Urinary bladder (tissue), 3 donors: ENCODE measurements at regions not wholly inside any gene's neighbourhood (a gene's known extent, or its start where the extent isn't known, plus 50 kb on each side); places are given as distances from the start of the nearest gene placed in this dataset.

Source experiments
- DNase-seq: peaks from one replicate; pipeline ENCODE4 v3.0.0-alpha.2; 2015; ENCODE audit errors: extremely low spot score
- H3K27ac ChIP-seq: one replicate; pipeline ENCODE4 v1.5.1; 2013; ENCODE audit warnings: low read depth, mild to moderate bottlenecking, moderate library complexity
- H3K36me3 ChIP-seq: one replicate; pipeline ENCODE4 v1.6.1; 2013; ENCODE audit warnings: mild to moderate bottlenecking, moderate library complexity; ENCODE audit not compliant: insufficient read depth
- H3K4me1 ChIP-seq: one replicate; pipeline ENCODE4 v1.6.1; 2013; ENCODE audit warnings: mild to moderate bottlenecking, moderate library complexity; ENCODE audit not compliant: insufficient read depth
- H3K4me3 ChIP-seq: one replicate; pipeline ENCODE4 v1.5.1; 2013; ENCODE audit warnings: low read depth, low read length
- WGBS: extraction: QIAGEN DNeasy Blood & Tissue Kit; methylation state at CpG from one replicate; pipeline ENCODE4 v1.1.7; 2013; 5-methylcytosine and 5-hydroxymethylcytosine counted together
- donor health status: healthy with polysubstance abuse.
- donor health status: healthy.

DNA sequence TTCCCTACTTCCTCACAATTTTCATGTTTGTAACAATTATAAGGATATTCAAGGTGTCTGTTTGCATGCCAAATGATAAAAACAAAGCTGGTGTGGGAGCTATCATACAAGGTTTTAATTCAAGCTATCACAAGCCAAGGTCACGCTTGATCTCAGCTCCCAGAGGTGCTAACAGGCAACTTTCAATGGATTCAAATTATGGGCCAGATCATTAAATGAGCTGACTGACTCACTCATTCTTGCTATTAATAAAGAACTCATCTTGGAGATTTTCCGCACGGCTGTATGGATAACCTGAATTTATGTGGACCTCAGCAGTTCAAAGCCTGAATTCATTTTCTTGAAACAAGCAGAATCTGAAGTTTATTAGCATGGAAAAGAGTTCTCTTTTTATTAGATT, 267.3 kb upstream of the CDH6 start:
- WGBS = 89% methylated on average over 3 of the region's 3 CpGs
- DNase-seq = no peak
- Histone ChIP-seq H3K4me1 (no peaks in the 10 kb centered on the region), H3K36me3 (no peaks in the 10 kb centered on the region), H3K27ac (no peak overlapping the region), H3K4me3 (no peak overlapping the region)

GRCh38 chr5:30921388-30921787, 272.1 kb upstream of the CDH6 start:
- H3K4me1 ChIP-seq = no peaks in the 10 kb centered on the region
- no peak for DNase-seq
- H3K4me3 ChIP-seq = no peak overlapping the region
- 90% methylated on average over 5 of the region's 5 CpGs for WGBS
- no peak overlapping the region for H3K27ac ChIP-seq
- H3K36me3 ChIP-seq = no peaks in the 10 kb centered on the region

- no peak for DNase-seq
- H3K4me3 ChIP-seq = no peak overlapping the region
- no peak overlapping the region for H3K27ac ChIP-seq
- no peaks in the 10 kb centered on the region for H3K36me3 ChIP-seq
- no peaks in the 10 kb centered on the region for H3K4me1 ChIP-seq
- 84% methylated on average over 5 of the region's 5 CpGs for WGBS
Measured at GRCh38 chr5:30918171-30918570, 275.3 kb upstream of the CDH6 start.

DNA sequence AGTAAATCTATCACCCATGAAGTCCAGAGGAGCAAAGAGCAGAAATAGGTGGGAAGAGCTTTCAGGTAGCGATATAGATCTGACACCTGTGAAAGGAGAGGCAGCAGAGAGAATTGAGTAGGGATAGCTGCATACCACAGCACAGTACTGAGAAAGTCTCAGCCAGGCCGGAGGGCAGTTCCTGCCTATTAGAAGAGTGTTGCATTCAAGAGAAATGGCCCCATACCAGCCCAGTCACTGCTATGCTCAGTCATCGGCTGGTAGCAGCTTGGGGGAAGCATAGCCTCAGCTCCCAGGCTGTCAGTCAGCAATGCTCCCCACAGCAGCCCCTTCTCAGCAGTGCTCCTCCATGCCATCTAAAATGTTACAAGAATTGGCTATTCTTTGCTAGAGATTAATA, 285.1 kb upstream of the CDH6 start:
- DNase-seq = no peak
- H3K4me1 ChIP-seq = no peaks in the 10 kb centered on the region
- WGBS = 65% methylated on average over 3 of the region's 3 CpGs
- no peak overlapping the region for H3K4me3 ChIP-seq
- H3K36me3 ChIP-seq = no peaks in the 10 kb centered on the region
- H3K27ac ChIP-seq = no peak overlapping the region

DNA sequence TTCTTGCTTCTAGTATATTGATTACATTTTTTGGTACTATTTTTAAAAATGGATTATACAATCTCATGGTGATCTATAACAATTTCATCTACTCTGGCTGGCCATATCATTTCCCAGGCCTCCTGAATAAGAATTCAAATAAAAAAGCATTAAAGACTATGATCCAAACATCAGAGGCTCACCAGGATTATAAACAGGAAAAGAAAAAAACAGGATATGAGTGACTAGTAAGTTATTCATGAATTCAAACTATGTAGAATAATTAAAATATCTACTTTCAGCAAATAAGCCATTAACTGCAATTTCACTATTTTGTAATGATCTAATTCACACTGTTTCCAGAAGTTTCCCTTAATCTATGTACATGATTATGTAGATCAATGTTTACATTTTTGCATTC, 293.1 kb upstream of the CDH6 start:
- Histone ChIP-seq H3K4me3 (no peak overlapping the region), H3K27ac (no peak overlapping the region), H3K36me3 (no peaks in the 10 kb centered on the region), H3K4me1 (no peaks in the 10 kb centered on the region)
- DNase-seq = no peak

DNA sequence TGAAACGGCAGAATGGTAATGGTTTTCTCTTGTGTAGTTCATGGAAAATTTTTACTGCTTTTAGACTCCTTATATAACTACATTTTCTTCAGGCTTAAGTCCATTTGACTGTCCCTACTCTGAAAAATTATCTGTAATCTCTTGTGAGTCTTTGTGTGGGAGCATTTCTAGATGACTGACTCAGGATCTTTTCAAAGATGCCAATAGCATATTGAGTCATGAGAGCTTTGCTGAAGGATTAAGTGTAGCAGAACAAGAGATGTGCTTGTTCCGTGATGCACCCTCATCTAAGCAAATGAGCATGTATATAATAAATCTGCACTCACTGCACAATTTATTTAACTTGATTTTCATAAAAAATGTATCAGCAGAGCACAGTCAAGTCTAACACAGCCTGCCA, 298.7 kb upstream of the CDH6 start:
- no peak overlapping the region for H3K4me3 ChIP-seq
- no peak for DNase-seq
- no peaks in the 10 kb centered on the region for H3K36me3 ChIP-seq
- H3K27ac ChIP-seq = no peak overlapping the region
- H3K4me1 ChIP-seq = no peaks in the 10 kb centered on the region
- WGBS = 80% methylated on average over 2 of the region's 2 CpGs

DNA sequence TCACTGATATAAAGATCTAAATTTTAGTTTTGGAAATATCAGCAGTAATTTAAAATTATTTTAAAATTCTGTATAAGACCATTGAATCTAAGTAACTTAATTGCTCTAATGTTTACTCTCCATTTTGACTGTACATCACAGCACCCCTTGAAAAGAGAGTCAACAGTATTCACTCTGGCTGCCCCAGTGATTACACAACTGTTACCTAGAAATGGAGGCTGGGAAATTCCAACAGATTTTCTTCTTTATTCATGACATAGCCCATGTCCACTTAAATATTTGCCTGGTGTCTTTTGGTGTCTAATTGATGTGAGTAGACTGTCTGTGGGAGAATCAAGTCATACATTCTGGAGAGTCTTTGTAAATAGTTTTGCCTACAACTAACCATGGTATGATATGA, 301.8 kb upstream of the CDH6 start:
- no peak for DNase-seq
- H3K4me3 ChIP-seq = no peak overlapping the region
- no peak overlapping the region for H3K27ac ChIP-seq
- H3K4me1 ChIP-seq = no peaks in the 10 kb centered on the region
- H3K36me3 ChIP-seq = no peaks in the 10 kb centered on the region

DNA sequence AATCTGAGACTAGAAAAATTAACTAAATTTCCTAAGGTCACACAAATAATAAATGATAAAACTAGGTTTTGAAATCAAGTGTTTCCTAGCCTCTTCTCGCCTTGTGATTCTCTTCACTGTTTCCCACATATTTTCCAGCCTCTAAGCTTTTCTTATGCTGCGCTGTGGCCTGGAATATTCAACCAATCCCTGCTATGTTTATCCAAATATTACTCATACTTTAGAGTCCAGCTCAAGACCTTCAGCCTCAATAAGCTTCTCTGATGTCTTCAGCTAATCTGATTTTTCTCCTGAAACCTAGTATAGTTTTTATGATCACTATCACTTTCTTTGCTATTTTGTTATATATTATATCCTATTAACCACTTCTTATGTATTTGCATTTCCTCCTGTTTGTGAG, 303.1 kb upstream of the CDH6 start:
- H3K4me1 ChIP-seq = no peaks in the 10 kb centered on the region
- no peak for DNase-seq
- H3K36me3 ChIP-seq = no peaks in the 10 kb centered on the region
- H3K27ac ChIP-seq = no peak overlapping the region
- H3K4me3 ChIP-seq = no peak overlapping the region
- 46% methylated on average over 2 of the region's 2 CpGs for WGBS

- 85% methylated on average over 3 of the region's 3 CpGs for WGBS
- Histone ChIP-seq H3K27ac (no peak overlapping the region), H3K4me1 (no peaks in the 10 kb centered on the region), H3K4me3 (no peak overlapping the region), H3K36me3 (no peaks in the 10 kb centered on the region)
- DNase-seq = no peak
Measured at GRCh38 chr5:30880514-30880913, 313.0 kb upstream of the CDH6 start.

DNA sequence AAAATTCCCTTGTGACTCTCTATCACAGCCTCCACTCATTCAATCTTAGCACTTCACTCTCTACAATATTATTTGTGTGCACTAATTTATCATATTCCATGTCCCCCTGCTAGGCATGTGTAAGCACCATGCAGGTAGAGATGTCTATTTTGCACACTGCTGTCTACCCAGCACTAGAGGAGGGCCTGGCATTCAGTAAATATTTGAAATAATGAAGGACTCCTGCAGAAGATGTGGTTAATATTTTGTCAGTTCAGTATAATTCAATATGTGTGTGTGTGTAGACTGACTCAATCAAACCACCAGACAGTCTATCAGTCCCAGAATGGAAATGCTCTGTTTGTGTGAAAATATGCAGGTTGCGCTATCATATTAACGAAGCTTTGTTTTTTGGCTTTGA, 313.6 kb upstream of the CDH6 start:
- Histone ChIP-seq H3K4me1 (no peaks in the 10 kb centered on the region), H3K4me3 (no peak overlapping the region), H3K36me3 (no peaks in the 10 kb centered on the region), H3K27ac (no peak overlapping the region)
- no peak for DNase-seq
- WGBS = 96% methylated on average over 2 of the region's 2 CpGs

DNA sequence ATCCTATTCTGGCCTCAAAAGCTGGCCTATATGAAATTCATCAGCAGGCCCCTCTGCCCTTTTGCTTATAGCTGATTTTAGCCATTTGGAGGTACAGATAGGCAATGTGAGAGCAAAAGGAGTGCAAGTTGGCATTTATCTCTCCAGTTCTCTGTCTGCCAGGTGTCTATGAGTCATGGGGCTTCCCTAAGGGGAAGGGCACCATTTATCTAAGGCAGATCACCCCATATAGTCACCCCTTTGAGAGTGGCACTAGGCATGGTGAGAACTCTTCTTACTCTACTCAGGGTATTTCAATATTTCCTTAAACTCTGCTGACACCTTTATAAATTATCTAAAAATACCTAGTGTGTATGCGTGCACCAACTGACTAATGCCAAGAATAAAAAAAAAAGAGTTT, 314.7 kb upstream of the CDH6 start:
- Histone ChIP-seq H3K27ac (no peak overlapping the region), H3K4me3 (no peak overlapping the region), H3K4me1 (no peaks in the 10 kb centered on the region), H3K36me3 (no peaks in the 10 kb centered on the region)
- no peak for DNase-seq
- WGBS = 87% methylated on average over 1 of the region's 1 CpG

DNA sequence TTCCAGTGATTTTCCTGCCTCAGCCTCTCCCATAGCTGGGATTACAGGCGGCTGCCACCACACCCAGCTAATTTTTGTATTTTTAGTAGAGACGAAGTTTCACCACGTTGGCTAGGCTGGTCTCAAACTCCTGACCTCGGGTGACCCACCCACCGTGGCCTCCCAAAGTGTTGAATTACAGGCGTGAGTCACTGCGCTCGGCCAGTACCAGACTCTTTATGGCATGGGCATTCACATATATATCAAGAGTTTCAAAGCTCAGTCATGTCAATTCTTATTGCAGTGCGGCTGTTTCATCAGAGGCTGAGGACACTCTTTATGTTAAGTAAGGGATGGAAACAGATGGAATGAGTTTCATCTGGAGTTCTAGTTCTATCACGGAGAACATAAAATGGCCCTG, 315.2 kb upstream of the CDH6 start:
- H3K27ac ChIP-seq = no peak overlapping the region
- no peaks in the 10 kb centered on the region for H3K4me1 ChIP-seq
- no peak for DNase-seq
- H3K36me3 ChIP-seq = no peaks in the 10 kb centered on the region
- 82% methylated on average over 10 of the region's 10 CpGs for WGBS
- no peak overlapping the region for H3K4me3 ChIP-seq

DNA sequence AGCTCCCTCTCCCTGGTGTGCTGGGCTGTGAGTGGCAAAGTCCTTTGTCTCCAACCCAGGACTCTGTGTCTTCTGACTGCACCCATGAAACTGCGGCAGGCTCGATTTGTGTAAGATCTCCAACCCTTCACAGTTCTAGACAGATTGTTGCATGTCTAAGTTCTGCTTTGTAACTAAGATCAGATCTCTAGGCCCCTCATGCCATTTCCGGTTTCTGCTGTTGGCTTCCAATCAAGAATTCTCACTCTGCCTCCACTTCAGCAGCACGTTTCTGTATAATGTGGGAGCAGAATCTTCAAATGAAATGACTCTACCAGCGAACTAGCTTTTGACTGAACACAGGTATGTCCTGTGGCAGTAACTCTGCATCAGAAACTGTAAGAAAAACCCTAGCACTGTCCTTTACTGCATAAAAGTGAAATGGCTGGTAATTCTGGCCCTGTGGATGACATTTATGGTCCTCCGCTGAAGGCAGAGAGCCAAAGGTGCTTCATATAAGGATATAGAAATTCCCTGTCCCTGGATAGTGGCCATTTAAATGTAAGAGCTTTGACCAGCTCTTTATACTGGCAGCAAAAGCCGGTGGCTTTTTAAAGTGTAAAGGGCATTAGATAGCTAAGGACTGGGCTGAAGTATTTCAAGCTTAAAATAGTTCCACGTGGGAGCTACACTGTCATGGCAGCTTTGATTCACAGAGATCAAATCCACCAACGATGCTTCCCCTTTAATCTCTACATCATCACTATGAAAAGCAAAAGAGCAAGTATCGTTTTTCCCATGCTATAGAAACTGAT, 319.0 kb upstream of the CDH6 start:
- 31% methylated on average over 10 of the region's 10 CpGs for WGBS
- Histone ChIP-seq H3K36me3 (no peaks in the 10 kb centered on the region), H3K4me3 (no peak overlapping the region), H3K27ac (no peak overlapping the region), H3K4me1 (no peaks in the 10 kb centered on the region)
- DNase-seq = no peak

DNA sequence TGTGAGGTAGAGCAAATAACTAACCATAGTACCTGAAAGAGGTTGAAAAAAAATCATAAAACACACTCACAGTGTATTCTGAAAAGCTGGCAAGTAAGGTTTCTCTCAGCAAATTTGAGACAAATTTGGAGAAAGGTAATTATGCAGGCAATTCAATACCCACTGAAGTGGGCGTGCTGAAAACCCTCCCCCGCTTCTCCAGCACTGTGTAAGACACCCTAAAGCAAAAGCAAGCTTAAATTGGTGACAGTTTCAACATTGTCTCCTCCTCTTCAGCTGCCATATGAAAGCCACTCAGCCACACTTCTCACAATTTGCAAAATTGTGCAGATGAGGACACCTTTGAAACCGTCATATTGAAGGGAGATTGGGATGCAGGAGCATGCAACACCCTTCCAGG, 322.3 kb upstream of the CDH6 start:
- H3K4me3 ChIP-seq = no peak overlapping the region
- no peaks in the 10 kb centered on the region for H3K36me3 ChIP-seq
- H3K4me1 ChIP-seq = no peaks in the 10 kb centered on the region
- H3K27ac ChIP-seq = no peak overlapping the region
- no peak for DNase-seq
- 86% methylated on average over 3 of the region's 3 CpGs for WGBS

DNA sequence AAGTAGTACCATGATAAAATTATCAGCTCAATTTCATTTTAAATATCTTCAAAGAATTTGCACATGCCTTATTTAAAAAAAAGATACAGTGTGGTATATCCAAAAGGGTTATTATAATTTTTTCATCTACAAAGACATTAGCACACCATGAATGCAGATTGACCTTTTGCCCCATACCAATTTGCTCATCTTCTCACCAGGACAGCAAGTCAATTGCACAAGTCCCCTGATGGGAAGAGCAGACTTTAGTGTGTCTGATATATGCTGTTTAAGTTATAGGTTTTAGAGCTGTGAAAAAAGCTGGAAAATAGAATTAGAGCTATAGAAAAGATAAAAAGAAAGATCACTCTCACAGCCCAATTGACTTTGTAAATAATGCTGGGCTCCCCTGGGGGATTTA, 325.8 kb upstream of the CDH6 start:
- DNase-seq = no peak

More for the DNA sequence above, 325.8 kb upstream of the CDH6 start:
- H3K36me3 ChIP-seq = no peaks in the 10 kb centered on the region
- no peak overlapping the region for H3K4me3 ChIP-seq
- no peak overlapping the region for H3K27ac ChIP-seq
- no peaks in the 10 kb centered on the region for H3K4me1 ChIP-seq
